Stimulated activated CD8-positive, alpha-beta memory T cell treated with anti-CD3 and anti-CD28 coated beads, Interleukin-12 subunit alpha, Interleukin-12 subunit beta, amount 100 ng/mL, for 24 hours (primary cell): ENCODE measurements at regions not wholly inside any gene's neighbourhood (a gene's known extent, or its start where the extent isn't known, plus 50 kb on each side); places are given as distances from the start of the nearest gene placed in this dataset.

Experiments
- DNase-seq: peaks from one replicate; pipeline ENCODE4 v3.0.0-alpha.2; 2020; ENCODE audit errors: extremely low read depth

DNA sequence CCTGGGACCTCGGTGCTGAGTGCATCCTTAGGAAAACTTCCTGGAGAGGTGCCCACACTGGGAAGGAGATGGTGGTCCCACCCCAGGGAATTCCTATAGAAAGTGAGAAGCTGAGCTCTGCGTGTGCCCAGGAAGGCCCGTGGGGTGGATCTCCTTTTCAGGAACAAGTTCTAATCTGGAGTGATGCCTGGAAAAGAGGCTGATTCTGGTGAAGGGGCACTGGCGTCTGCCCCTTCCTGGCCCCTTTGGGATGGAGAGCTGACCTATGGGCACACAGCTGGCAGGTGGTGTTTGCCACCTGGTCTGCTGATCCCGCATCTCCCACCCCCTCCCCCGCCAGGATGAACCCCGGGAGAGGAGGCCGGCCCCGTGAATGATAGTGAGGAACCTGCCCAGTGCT, 142.0 kb upstream of the RTL1 start:
- DNase-seq = no peak

- DNase-seq = no peak
Measured at GRCh38 chr14:101046071-101046470, 142.5 kb upstream of the RTL1 start.

DNA sequence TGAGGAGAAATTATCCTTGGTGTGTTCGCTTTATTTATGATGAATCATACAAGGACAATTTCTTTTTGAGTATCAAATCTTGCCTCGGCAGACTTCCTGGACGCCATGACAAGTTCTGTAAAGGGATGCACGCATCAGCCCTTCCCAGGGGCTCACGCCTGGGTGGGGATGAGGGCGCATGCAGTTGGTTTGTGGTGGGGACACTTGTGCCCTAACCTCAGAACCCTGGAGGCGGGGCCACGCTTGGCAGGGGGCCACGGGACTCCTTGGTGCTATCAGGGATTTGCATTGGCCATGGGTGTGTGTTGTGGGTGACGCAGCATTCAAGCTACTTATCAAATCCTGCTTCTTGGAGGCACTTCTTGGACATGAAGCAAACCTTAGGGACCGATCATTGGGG, 143.8 kb upstream of the RTL1 start:
- DNase-seq = no peak

DNA sequence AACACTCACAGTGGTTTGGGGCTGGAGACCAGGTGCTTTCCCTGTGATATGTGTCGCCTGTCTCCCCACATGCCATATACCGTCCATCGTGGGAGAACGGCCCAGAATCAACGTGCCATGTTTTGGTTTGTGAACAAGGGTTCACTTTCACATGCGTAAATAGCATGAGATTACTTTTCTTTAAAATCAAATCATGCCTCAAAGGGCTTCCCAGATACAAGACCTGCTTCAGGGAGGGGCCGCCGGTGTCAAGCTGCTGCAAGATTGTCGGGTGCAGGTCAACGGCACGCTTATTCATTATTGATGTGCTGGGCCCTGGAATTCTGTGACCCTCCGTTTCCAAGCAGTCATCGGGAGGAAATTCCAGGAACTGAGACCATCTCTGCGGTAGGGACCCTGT, 145.2 kb upstream of the RTL1 start:
- no peak for DNase-seq

- no peak for DNase-seq
Measured at GRCh38 chr14:101049511-101049910, 146.0 kb upstream of the RTL1 start.

GRCh38 chr14:101049942-101050341, 146.4 kb upstream of the RTL1 start:
- DNase-seq = no peak

GRCh38 chr14:101050901-101051490, 147.5 kb upstream of the RTL1 start:
- DNase-seq = no peak

GRCh38 chr14:101054671-101055070, 151.1 kb upstream of the RTL1 start:
- DNase-seq = no peak

- DNase-seq = no peak
Measured at GRCh38 chr14:101055106-101055662, 151.7 kb upstream of the RTL1 start.

- DNase-seq = no peak
Measured at GRCh38 chr14:101055776-101056374, 152.4 kb upstream of the RTL1 start.

GRCh38 chr14:101056446-101056845, 152.9 kb upstream of the RTL1 start:
- no peak for DNase-seq

DNA sequence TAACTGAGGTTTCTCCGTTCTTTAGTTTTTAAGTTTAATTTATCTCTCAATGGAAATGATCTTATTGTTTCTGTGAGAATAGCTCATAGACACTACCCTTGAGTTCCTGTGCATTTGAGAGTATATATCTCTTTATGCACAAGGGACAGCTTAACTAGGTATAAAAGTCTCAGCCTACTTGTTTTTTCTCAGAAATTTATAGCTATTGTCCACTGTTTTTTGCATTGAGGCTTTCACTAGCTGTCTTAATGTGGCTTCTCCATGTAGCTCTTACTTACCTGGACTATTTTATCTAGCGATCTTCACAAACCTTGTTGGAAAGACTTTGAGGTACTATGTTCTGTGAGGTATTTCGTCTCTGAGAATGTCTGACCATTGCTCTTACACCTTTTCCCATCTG, 153.9 kb upstream of the RTL1 start:
- no peak for DNase-seq

GRCh38 chr14:101058571-101058970, 155.0 kb upstream of the RTL1 start:
- DNase-seq = no peak

DNA sequence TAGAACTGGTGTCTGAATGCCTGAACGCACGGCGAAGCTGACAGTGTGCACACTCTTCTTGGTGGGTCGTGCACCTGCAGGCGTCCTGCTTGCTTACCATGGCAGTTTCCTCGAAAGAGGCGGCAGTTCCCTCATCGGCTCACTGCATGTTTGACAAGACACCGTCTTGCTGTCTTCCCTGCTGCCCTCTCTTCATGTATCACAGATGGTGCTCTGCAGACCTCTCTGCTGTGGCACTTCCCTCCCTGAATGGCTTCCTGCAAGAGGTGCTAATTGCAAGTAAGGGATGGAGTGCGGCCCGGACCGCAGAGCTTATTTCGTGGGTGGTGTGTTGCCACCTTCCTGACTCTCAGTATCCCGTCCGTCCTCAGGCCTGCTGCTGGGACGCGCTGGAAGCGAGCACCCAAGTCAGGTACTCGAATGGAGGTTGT, 156.7 kb upstream of the RTL1 start:
- DNase-seq = no peak

GRCh38 chr14:101061411-101062064, 158.0 kb upstream of the RTL1 start:
- DNase-seq = no peak

- no peak for DNase-seq
Measured at GRCh38 chr14:101062065-101062450, 158.5 kb upstream of the RTL1 start.

DNA sequence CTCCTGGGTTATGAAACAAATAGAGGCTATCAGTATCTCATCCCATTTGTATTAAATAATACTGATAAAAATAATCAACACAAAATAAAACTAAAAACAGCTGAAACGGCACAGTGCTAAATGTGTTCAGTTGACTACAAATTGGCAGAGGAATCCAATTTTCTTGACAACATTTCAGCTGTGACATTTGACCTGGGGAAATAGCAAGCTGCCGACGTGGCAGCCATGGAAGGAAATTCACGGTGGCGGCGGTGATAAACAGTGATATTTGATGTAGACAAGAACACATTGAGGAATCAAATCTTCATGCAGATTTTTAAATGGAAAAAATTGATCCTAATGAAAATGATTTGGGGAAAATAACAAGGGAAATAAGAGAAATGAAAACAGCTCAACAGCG, 159.1 kb upstream of the RTL1 start:
- DNase-seq = no peak

DNA sequence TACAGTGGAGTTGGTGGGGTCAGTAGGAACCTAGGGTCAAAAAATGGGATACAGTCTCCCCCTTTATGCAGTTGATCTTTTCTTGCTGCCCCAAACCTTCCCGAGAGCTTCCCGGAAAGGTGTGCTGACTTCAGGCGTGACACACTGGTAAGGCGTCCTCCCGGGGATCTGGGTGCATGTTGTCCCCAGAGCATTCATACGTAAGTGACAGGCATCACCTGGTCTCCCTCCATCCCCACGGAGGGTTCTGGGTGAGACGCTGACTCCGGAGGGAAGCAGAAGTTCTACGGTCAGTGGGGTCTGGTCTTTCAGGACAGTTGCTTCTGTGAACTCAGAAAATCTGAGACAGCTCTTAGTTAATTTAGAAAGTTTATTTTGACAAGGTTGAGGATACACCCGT, 159.6 kb upstream of the RTL1 start:
- DNase-seq = no peak

GRCh38 chr14:101064121-101064661, 160.7 kb upstream of the RTL1 start:
- DNase-seq = no peak

- no peak for DNase-seq
Measured at GRCh38 chr14:101064718-101065117, 161.2 kb upstream of the RTL1 start.

DNA sequence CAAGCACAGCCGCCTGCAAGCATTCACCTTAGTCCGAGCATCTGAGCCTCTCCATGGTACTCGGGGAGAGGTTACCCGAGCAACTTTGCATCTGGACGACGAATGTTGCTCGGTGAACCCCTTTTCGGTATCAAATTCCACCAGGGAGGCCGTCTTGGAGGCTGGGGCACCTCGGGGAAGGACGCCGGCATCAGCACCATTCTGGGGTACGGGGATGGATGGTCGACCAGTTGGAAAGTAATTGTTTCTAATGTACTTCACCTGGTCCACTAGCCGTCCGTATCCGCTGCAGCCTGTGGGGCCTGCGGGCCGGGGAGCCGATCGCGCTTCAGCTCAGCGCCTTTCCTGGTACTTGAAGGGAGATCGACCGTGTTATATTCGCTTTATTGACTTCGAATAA, 161.7 kb upstream of the RTL1 start:
- no peak for DNase-seq

- no peak for DNase-seq
Measured at GRCh38 chr14:101065696-101066694, 162.5 kb upstream of the RTL1 start.
